ENCODE measurements at regions not wholly inside any gene's neighbourhood (a gene's known extent, or its start where the extent isn't known, plus 50 kb on each side); places are given as distances from the start of the nearest gene placed in this dataset.

DNA sequence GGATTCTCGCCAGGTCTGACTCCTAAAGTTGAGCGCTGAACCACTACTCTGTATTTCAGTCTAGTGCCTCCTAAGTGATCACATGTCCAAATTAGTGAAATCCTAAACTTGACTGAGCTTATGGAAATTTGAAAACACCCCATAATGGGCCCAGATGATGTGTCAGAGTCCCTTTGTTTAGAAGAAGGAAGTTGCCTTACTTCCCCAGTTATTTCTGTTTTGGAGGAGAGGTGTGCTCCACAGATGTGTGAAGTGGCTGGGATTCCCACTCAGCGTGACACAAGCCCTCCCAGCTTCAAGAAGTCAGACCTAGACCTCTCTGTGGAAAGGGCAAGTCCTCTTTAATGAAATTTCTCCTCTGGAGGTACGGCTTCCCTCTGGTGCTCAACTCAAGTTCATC is 188.8 kb downstream of the TTLL7 start:
- TF ChIP-seq, protein P1, sequence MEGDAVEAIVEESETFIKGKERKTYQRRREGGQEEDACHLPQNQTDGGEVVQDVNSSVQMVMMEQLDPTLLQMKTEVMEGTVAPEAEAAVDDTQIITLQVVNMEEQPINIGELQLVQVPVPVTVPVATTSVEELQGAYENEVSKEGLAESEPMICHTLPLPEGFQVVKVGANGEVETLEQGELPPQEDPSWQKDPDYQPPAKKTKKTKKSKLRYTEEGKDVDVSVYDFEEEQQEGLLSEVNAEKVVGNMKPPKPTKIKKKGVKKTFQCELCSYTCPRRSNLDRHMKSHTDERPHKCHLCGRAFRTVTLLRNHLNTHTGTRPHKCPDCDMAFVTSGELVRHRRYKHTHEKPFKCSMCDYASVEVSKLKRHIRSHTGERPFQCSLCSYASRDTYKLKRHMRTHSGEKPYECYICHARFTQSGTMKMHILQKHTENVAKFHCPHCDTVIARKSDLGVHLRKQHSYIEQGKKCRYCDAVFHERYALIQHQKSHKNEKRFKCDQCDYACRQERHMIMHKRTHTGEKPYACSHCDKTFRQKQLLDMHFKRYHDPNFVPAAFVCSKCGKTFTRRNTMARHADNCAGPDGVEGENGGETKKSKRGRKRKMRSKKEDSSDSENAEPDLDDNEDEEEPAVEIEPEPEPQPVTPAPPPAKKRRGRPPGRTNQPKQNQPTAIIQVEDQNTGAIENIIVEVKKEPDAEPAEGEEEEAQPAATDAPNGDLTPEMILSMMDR (conservative IDR thresholded peaks at IDR 0.05; ENCODE audit: low read depth, low read length): no peak
- TF ChIP-seq POLR2A (IDR thresholded peaks at IDR 0.05; ENCODE audit: low read depth, low read length): no peak
- no peak for TF ChIP-seq NFE2L2 (IDR thresholded peaks at IDR 0.05; ENCODE audit: low read depth, low read length)
- TF ChIP-seq SMC3 (IDR thresholded peaks at IDR 0.05; ENCODE audit: low read depth, low read length): no peak
- TF ChIP-seq FOS (IDR thresholded peaks at IDR 0.05; ENCODE audit: low read depth, low read length): no peak
- TF ChIP-seq, protein P2, sequence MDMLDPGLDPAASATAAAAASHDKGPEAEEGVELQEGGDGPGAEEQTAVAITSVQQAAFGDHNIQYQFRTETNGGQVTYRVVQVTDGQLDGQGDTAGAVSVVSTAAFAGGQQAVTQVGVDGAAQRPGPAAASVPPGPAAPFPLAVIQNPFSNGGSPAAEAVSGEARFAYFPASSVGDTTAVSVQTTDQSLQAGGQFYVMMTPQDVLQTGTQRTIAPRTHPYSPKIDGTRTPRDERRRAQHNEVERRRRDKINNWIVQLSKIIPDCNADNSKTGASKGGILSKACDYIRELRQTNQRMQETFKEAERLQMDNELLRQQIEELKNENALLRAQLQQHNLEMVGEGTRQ (IDR thresholded peaks at IDR 0.05; ENCODE audit: low read depth, low read length): no peak
- no peak for TF ChIP-seq RAD21 (IDR thresholded peaks at IDR 0.05; ENCODE audit: low read length)
- TF ChIP-seq BHLHE40 (IDR thresholded peaks at IDR 0.05; ENCODE audit: low read depth, low read length): no peak
- no peak for TF ChIP-seq MXI1 (IDR thresholded peaks at IDR 0.05; ENCODE audit: borderline replicate concordance, low read depth, low read length)
- TF ChIP-seq CEBPB (IDR thresholded peaks at IDR 0.05; ENCODE audit: low read depth, low read length): no peak
- TF ChIP-seq ELK1 (IDR thresholded peaks at IDR 0.05; ENCODE audit: borderline replicate concordance, low read depth, low read length): no peak
- TF ChIP-seq MAZ (IDR thresholded peaks at IDR 0.05; ENCODE audit: borderline replicate concordance, low read depth, low read length): no peak
- no peak for TF ChIP-seq CHD1 (IDR thresholded peaks at IDR 0.05; ENCODE audit: low read depth, low read length)
